SK-N-SH treated with all-trans-retinoic acid at 6 μM for 48 hours (cell line): ENCODE measurements at regions not wholly inside any gene's neighbourhood (a gene's known extent, or its start where the extent isn't known, plus 50 kb on each side); places are given as distances from the start of the nearest gene placed in this dataset.

Experiments
- ATAC-seq: fragments of 200-7000 bp; cut with Tn5 transposase; 3 replicates; pipeline ENCODE4 v1.9.1; 2020; ENCODE audit warnings: mild to moderate bottlenecking, moderate library complexity
- ARNTL ChIP-seq: fragments of 450-650 bp; formaldehyde crosslinking; IDR thresholded peaks from 2 replicates; pipeline ENCODE4 v1.5.0; 2020; ENCODE audit warnings: low read depth, mild to moderate bottlenecking, moderate library complexity, borderline replicate concordance
- BACH2 ChIP-seq: fragments of 250-450 bp; sonication (Bioruptor Pico); IDR thresholded peaks from 2 replicates; pipeline ENCODE4 v1.9.0; 2021; ENCODE audit warnings: mild to moderate bottlenecking, borderline replicate concordance
- CREB5 ChIP-seq: fragments of 250-450 bp; sonication (Bioruptor Pico); IDR thresholded peaks from 2 replicates; pipeline ENCODE4 v1.5.1; 2020; ENCODE audit warnings: low read depth, mild to moderate bottlenecking, moderate library complexity
- CSDC2 ChIP-seq: fragments of 250-450 bp; sonication (Bioruptor Pico); IDR thresholded peaks from 2 replicates; pipeline ENCODE4 v1.5.0; 2020; ENCODE audit warnings: mild to moderate bottlenecking, moderate library complexity
- CSRNP3 ChIP-seq: fragments of 250-450 bp; sonication (Bioruptor Pico); IDR thresholded peaks from 2 replicates; pipeline ENCODE4 v1.5.1; 2021; ENCODE audit warnings: mild to moderate bottlenecking, moderate library complexity
- ESRRG ChIP-seq: fragments of 250-450 bp; sonication (Bioruptor Pico); IDR thresholded peaks from 2 replicates; pipeline ENCODE4 v1.6.1; 2021; ENCODE audit warnings: mild to moderate bottlenecking
- GLIS3 ChIP-seq: fragments of 250-450 bp; sonication (Bioruptor Pico); IDR thresholded peaks from 2 replicates; pipeline ENCODE4 v1.5.0; 2020; ENCODE audit warnings: mild to moderate bottlenecking, moderate library complexity
- ISL1 ChIP-seq: fragments of 250-450 bp; sonication (Bioruptor Pico); IDR thresholded peaks from 2 replicates; pipeline ENCODE4 v2.1.2; 2022; ENCODE audit warnings: mild to moderate bottlenecking, moderate library complexity
- OSR1 ChIP-seq: fragments of 250-450 bp; sonication (Bioruptor Pico); IDR thresholded peaks from 2 replicates; pipeline ENCODE4 v1.8.0; 2022; ENCODE audit warnings: moderate library complexity, mild to moderate bottlenecking, inconsistent platforms
- POU6F1 ChIP-seq: fragments of 250-450 bp; sonication (Bioruptor Pico); IDR thresholded peaks from 2 replicates; pipeline ENCODE4 v1.8.0; 2021; ENCODE audit warnings: low read depth, mild to moderate bottlenecking, moderate library complexity, borderline replicate concordance
- PPARA ChIP-seq: fragments of 250-450 bp; sonication (Bioruptor Pico); IDR thresholded peaks from 2 replicates; pipeline ENCODE4 v1.5.0; 2020; ENCODE audit warnings: mild to moderate bottlenecking, borderline replicate concordance
- RARB ChIP-seq: fragments of 250-450 bp; sonication (Bioruptor Pico); IDR thresholded peaks from 2 replicates; pipeline ENCODE4 v1.8.0; 2021; ENCODE audit warnings: mild to moderate bottlenecking, moderate library complexity
- SNAI2 ChIP-seq: fragments of 250-450 bp; sonication (Bioruptor Pico); IDR thresholded peaks from 2 replicates; pipeline ENCODE4 v1.5.0; 2020; ENCODE audit warnings: mild to moderate bottlenecking, moderate library complexity
- TCF4 ChIP-seq: fragments of 250-450 bp; sonication (Bioruptor Pico); IDR thresholded peaks from 2 replicates; pipeline ENCODE4 v1.8.0; 2021; ENCODE audit warnings: mild to moderate bottlenecking, moderate library complexity, borderline replicate concordance
- TOX ChIP-seq: fragments of 250-450 bp; sonication (Bioruptor Pico); IDR thresholded peaks from 2 replicates; pipeline ENCODE4 v1.8.0; 2021; ENCODE audit warnings: mild to moderate bottlenecking, moderate library complexity, borderline replicate concordance
- ZC3H10 ChIP-seq: fragments of 250-450 bp; sonication (Bioruptor Pico); IDR thresholded peaks from 2 replicates; pipeline ENCODE4 v1.5.1; 2021; ENCODE audit warnings: mild to moderate bottlenecking, moderate library complexity
- ZFP3 ChIP-seq: fragments of 250-450 bp; sonication (Bioruptor Pico); IDR thresholded peaks from 2 replicates; pipeline ENCODE4 v1.5.0; 2020; ENCODE audit warnings: mild to moderate bottlenecking, moderate library complexity
- ZNF565 ChIP-seq: fragments of 450-650 bp; formaldehyde crosslinking; conservative IDR thresholded peaks from 2 replicates; pipeline ENCODE4 v1.5.0; 2020; ENCODE audit warnings: low read depth, mild to moderate bottlenecking, moderate library complexity
- ZNF70 ChIP-seq: fragments of 450-650 bp; formaldehyde crosslinking; IDR thresholded peaks from 2 replicates; pipeline ENCODE4 v1.5.0; 2020; ENCODE audit warnings: mild to moderate bottlenecking, moderate library complexity
- ZNF8 ChIP-seq: fragments of 450-650 bp; formaldehyde crosslinking; IDR thresholded peaks from 2 replicates; pipeline ENCODE4 v1.5.0; 2020; ENCODE audit warnings: mild to moderate bottlenecking, moderate library complexity

GRCh38 chr12:30439201-30439600 is 256.5 kb downstream of the IPO8 start:
- no peak for ATAC-seq
- no peak for TF ChIP-seq BACH2 (CRISPR knock-in tag)
- no peak for TF ChIP-seq GLIS3 (CRISPR knock-in tag)
- TF ChIP-seq SNAI2, result no peak
- no peak for TF ChIP-seq RARB (CRISPR knock-in tag)

GRCh38 chr12:30438601-30439041 is 257.0 kb downstream of the IPO8 start:
- TF ChIP-seq TCF4, result peak; percentile 61
- peak; percentile 78 for TF ChIP-seq ISL1 (CRISPR knock-in tag)
- TF ChIP-seq POU6F1 (CRISPR knock-in tag), result no peak
- TF ChIP-seq CREB5 (CRISPR knock-in tag), result no peak
- no peak for ATAC-seq

GRCh38 chr12:30437616-30438015 is 258.1 kb downstream of the IPO8 start:
- no peak for ATAC-seq
- TF ChIP-seq ARNTL (CRISPR knock-in tag) (no peak), RARB (CRISPR knock-in tag) (no peak), ZFP3 (CRISPR knock-in tag) (no peak), ESRRG (CRISPR knock-in tag) (no peak), ZNF70 (no peak), TOX (no peak), TCF4 (no peak), BACH2 (CRISPR knock-in tag) (no peak), OSR1 (CRISPR knock-in tag) (no peak), ZNF8 (no peak), PPARA (CRISPR knock-in tag) (no peak), CSDC2 (no peak)
- TF ChIP-seq, all 23 proteins: peak for 0

GRCh38 chr12:30437044-30437443 is 258.6 kb downstream of the IPO8 start:
- no peak for ATAC-seq
- TF ChIP-seq CREB5 (CRISPR knock-in tag) (no peak), CSDC2 (no peak), TOX (no peak), TCF4 (no peak)

- no peak for ATAC-seq
- TF ChIP-seq ZNF565 (CRISPR knock-in tag) (no peak), GLIS3 (CRISPR knock-in tag) (no peak), ZC3H10 (CRISPR knock-in tag) (no peak), ARNTL (CRISPR knock-in tag) (no peak)
- TF ChIP-seq, all 23 proteins: peak for 0
Measured at GRCh38 chr12:30428098-30428497, 267.6 kb downstream of the IPO8 start.

GRCh38 chr12:30427555-30427954 is 268.1 kb downstream of the IPO8 start:
- ATAC-seq, result no peak

More at GRCh38 chr12:30427555-30427954, 268.1 kb downstream of the IPO8 start:
- TF ChIP-seq CSDC2 (no peak), OSR1 (CRISPR knock-in tag) (no peak), ZNF8 (no peak), TOX (no peak), CSRNP3 (CRISPR knock-in tag) (no peak), ZNF565 (CRISPR knock-in tag) (no peak), BACH2 (CRISPR knock-in tag) (no peak)
